SKM-1 treated with dmso at 0.1 percent for 144 hours (cell line): ENCODE measurements at regions not wholly inside any gene's neighbourhood (a gene's known extent, or its start where the extent isn't known, plus 50 kb on each side); places are given as distances from the start of the nearest gene placed in this dataset.
"Not testable (repeated sequence)": the region's sequence is repeated elsewhere in the genome, so short reads cannot be mapped to it uniquely, and the experiment has no call there.

Source experiments
- DNase-seq: peaks from one replicate; lab custom pipeline; 2025; ENCODE audit not compliant: unreplicated experiment; lab: John Stamatoyannopoulos, UW

DNA sequence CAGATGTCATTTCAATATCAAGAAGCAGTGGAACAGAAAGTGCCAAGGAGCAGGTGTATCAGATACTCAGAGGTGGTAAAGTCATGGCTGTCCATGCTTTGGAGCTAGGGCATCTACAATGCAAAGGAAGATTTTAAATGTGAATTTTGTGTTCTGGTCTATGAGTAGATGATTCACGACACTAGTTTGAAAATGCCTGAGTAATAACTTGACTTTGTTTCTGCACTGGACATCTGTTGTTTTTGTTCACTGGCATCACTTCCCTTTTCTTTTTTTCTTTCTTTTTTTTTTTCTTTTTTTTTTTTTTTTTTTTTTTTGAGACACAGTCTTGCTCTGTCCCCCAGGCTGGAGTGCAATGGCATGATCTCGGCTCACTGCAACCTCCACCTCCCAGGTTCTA is 460.7 kb upstream of the PAPPA start:
- DNase-seq = not testable (repeated sequence)

DNA sequence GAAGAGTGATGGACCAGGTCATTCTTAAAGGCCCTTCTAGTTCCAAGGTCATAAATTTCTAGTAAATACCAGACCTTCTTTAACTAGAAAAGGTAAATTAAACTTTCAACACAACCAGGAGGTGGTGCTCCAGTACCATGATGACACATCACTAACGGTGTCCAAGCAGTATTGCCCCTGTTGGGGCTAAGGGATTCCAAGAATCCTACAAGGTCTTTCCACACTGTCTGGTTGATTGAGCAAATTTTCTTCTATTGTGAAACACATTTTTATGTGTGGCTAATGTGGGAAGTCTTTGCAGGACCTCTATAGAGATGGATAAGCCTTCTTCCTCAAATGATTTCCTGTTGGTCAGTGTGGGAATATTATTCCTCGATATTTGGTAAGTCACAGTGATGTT is 459.6 kb upstream of the PAPPA start:
- no peak for DNase-seq

DNA sequence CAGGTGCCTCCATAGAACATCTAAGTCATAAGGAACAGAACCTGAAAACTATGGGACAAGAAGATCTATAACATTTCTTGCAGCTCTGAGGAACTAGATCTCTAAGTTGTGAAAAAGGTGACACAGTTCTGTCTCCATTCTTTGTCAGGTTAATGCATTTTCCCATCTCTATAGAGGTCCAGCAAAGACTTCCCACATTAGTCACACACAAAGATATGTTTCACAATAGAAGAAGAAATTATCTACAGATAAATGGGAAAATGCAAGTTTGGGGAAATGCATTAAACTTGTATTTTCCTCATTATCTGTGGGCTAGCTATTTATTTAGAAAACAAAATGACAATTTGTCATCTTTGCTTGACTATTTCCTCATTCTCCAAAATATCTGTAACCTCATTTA is 458.6 kb upstream of the PAPPA start:
- no peak for DNase-seq

DNA sequence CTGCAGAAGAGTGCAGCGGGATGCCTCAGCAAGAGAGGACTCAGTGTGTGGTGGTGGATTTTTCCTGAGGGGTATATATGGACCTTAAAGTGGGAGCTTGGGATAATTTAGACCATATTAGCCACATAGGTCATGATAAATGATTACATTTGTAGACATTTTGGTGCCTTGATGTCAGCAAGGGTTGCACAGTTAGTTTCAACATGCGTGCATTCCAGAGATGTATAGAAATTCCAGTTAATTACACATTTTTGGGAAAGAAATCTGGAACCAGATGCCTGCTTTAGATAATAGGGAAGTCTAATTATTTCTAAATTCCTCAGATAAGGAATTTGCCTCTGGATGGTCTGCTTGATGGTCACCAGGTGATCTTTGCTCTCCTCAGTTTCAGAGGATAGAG is 440.6 kb upstream of the PAPPA start:
- DNase-seq = no peak

DNA sequence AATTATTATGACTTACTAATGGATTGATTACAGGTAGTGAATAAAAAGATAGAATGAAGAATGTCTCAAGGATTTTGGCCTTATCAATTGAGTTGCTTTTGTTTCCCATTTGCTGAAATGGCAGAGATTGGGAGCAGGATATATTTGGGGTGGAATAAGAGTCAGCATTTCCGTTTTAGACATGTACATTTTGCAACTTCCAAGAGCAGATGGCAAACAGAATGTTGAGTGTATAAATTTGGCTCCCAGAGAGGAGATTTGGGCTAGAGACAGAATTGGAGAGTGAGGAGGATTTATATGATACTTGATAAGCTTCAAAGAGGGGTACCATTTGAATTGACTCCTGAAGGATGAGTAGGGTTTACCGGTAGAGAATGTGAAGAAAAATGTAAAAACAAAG is 437.9 kb upstream of the PAPPA start:
- DNase-seq = no peak

DNA sequence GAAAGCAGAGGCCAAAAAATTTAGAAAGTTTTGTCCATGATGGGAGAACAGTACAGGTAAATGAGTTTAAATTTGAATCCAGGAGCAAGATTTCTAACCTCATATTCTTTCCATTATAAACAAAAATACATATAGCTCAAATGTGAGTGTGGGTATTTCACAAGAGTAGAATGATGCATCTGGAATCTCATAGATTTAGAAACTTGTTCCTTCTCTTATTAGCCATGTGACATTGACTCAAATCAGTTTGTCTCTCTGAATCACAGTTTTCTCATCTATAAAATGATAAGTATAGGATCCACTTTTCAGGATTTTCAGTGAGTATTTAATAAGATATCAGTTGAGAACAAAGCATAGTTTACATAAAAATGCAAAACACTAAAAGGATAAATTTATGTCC is 436.3 kb upstream of the PAPPA start:
- DNase-seq = no peak

DNA sequence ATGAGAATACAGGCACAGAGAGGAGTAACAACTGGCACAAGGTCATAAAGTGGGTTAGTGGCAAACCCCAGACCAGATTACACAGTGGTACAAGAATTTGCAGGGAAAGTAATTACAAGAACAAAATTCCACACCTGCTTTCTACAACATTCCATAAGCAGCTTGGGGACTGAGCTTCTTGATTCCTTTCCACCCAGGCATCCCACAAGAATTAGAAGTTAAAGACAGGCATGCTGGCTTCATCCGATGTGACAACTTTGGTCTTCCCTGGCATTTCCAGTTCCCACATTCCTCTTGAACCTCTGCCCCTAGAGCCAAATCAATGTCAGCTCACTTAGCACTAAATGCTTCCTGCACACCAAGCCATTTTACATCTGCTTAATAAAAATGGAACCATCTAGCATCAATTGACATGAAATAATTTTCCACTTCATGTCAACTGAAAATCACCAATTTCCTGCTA is 435.8 kb upstream of the PAPPA start:
- no peak for DNase-seq

DNA sequence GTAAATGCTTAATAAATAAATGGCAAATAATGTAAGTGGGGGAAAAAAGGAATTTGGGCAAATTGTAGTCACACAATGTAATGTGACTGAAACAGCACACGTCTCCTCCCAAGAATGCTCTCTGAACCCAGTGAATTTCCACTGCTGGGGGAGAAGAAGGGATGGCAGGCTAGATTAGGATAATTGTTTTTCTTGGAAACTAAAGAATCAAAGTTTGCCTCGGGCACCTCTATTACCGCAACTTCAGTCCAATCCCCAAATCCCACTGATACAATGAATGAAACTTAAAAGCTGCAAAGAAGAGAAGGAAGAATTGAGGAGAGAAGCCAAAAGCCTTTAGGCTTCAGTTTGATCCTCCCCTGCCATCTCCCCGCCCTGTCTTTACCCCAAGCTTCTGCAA is 423.2 kb upstream of the PAPPA start:
- no peak for DNase-seq

DNA sequence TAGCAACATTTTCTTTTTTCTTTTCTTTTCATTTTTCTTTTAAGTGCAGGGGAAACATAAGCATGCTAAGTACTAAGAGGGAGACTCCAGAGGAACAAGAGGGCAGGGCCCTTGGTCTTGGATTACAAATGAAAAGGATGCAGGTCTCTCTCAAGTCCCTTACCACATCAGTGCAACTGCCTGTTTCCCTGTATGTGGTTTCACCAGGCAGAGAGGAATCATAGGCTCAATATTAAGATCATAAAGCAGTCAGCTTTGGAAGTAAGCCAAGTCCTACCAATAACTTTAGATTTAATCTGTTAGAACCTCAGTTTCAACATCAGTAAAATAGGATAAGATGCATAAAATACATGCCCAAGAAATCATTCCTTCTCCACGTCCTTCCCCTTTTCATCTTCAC is 422.7 kb upstream of the PAPPA start:
- DNase-seq = no peak

DNA sequence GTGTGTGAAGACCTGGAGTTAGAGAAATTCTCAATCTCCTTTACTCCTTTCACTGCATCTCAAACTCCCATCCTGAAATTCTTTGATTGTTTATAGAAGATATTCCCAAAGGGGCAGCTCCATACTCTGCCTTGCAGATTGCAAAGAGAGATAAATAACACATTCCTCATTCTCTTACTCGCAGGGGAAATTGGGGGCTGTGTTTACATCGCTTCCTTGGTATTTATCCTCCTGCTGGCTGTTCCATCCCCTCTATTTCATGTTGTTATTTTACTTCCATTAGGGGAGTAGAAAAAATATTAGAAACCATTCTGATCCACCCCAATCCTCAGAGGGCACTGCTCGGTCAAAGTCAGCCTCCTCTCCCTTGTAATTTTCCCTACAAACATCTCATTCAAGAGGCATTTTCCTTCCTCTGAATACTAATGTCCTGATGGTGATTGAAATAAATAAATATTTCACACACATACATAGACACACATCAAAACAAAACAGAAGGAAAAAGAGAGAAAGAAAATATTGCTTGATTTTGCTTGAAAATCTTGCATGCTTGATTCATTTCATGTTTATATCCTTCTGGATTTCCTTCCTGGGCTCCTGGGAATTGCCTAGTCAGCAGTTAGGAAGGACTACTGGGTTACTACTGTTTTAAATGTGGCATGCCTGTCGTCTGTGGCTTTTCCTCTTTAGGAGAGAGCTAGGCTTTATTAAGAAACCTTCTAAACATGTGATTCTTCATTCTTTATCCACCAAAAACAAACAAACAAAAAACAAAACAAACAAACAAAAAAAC is 420.1 kb upstream of the PAPPA start:
- DNase-seq = no peak

DNA sequence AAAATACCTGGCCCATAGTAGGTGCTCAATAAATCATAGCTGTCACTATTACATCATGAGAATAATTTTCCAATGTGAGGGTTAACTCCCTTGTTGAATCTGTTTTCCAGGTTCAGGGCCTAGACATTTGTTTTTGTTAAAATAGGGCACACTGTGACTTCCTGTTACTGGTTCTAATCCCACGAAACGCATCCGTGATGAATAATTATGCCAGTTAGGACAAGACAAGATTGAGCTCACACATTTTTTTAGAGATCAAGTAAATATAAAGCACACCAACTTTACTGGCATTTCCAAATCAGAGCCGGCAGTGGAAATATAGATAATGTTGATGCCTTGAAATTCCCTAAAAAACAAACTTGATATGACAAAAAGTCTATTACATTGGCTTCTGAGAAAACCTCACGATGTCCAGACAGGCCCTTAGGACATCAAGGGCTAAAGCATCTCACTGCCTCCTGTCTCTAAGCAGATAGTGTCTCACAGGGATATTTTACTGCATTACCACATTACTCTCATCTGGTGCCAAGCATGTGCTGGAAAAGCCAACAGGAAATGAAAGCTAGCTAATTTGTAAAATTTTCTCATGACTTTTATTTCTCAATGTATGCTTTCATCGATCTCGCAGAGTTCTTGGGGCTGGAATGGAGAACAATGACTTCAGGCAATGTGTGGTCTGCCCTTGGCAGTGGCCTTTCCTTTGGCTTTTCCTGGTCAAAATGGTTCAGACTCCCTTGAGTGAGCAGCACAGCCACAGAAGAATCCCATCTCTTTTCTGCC is 414.3 kb upstream of the PAPPA start:
- DNase-seq = no peak

DNA sequence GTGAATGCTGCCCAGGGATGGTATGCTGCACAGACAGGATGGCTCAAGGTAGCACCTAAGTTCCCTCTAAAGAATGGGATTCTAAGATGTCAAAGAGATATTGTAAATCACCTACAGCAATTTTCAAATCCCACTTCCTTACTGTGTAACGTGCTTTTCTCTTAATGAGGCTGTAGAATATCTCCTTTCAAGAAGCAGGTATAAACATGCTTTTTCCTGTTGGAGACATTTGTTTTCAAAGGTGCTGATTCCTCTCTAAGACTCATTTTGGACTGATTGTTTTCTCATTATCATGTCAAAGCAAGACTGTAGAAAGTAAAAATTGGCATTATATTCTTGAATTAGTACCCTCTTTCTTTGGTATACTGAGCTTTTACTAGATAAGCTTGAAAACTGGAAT is 412.6 kb upstream of the PAPPA start:
- DNase-seq = no peak

DNA sequence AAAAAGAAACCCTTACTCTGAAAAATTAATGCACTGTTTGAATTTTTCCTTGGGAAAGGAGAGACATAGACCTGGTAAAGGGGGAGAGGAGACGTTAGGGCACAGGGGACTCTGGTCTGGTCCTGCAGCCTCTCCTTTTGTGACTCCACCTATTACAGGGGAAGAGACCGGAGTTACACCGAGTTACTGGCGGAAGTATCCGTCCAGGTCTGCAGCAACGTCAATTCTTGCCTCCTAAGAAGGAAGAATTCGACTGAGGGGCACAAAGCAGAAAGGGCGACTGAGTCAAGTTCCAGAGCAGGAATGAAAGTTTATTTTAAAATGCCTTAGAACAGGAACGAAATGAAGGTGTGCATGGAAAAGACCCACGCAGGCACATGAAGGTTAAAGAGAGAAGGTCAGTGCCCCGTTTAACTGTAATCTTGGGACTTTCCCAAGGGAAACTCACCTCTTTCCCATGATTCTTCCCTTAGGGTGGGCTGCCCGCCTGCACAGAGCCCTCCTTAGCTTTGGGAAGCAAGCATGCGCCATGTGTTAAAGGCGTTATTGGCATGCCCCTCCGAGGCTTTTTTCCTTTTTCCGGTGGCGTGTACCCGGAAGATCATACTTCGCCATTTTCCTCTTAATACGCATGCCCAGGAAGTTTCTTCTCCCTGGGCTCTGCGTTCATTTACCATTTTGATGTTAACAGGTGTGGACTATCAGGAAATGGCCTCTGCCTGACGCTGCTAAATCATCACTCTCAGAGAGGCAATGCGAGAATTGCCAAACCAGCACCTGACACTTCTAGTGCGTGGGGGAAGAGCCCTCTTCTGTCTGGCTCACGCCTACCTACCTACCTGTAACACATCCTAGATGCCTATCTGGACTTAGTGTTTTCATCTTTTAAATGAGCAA is 409.6 kb upstream of the PAPPA start:
- no peak for DNase-seq

DNA sequence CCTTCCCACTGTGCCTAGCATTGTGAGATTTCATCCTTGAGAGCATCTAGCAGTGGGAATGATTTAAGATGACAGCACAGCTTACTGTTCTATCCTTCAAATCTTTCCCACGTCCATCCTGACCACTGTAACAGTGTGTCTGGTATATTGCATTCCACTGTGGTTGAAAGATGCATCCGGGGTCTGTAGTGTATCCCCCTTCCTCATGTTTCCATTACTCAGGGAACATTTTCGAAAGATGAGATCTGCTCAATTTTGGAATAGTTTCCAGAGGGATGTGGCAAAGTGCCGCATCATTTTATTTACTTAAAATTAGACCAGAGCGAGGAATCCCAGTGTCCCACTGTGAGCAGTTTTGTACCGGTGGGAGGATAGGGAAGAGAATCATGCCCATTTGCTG is 407.1 kb upstream of the PAPPA start:
- DNase-seq = no peak

DNA sequence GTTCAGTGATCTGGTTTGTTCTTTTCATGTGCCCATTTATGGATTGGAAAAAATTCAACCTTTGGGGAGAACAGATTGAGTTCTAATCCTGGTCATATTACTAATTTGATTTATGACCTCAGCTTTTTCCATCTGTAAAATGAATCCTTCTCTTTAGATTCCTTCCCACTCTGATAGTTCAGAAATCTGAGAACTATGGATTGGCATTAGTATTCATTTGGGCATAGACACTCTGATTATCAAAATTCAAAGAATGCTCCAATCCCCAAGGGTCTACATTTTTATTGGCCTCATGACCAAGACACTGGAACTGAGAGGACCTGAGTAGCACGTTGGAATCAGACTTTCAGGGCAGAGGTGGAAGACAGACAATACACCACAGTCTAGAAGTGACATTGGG is 405.9 kb upstream of the PAPPA start:
- DNase-seq = no peak

DNA sequence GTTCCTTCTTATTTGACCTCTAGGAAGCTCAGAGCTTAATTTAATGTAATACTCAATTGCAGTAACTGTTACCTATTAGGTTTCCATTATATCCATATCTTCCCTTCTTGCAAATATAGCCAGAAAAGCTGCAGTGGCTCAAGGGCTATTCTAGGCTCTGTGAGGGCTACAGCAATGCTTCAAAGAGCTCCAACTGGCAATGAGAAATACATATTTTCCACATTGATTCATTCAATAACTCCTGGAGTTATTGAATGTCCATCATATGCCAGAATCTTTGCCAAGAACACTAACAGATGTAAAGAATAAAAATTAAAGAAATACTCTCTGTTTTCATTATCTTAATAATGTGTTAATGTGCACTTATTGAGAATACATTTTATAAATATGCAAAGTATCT is 396.9 kb upstream of the PAPPA start:
- no peak for DNase-seq

DNA sequence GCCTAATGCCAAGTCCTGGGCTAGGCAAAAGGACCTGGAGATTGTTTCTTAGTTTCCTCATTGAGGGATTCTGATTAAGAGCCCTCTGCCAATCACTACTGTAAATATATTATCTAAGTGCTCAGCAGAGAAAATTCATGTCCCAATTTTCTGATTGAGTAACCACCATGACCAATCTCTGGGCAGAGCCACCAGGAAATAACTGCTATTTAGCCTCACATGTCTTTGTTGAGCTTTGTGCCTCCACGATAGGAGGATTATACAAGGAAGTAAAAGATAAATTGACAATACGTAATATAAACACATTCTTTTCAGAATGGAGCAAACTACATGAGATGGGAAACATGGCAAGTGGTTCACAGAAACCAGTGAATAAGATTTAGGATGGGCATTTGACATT is 396.1 kb upstream of the PAPPA start:
- no peak for DNase-seq

DNA sequence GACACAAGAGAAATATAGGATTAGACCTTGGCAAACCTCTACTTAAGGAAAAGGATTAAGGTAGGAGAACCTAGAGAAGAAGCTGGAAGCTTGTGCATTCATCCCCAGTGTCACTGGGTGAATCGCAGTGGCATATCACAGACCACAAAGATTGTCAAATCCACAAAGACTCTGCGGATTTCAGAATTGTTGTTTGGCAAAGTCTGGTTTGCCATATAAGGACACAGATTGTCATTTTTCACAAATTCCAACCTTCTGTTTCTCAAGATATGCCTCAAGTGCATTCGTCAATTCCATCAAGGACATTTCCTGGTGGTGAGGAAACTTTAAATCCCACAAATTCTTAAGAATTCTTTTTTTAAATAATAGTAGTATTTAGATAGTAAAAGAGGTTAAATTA is 395.1 kb upstream of the PAPPA start:
- no peak for DNase-seq

DNA sequence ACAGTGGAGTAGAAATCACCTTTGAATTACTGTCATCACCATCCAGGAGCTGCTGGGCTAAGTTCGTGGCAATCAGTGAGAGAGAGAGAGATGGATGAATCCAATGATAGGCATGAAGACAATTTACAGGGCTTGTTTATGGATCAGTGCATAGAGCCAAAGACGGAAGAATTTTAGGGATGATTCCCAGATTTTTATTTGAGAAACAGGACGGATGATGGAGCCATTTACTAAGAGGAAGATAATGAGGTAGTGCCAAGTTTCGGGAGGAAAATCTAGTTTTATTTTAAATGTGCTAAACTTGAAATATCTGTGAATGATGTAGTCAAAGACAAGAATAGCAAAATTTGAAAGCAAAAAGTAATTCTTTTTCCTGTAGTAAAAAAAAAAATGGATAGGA is 394.2 kb upstream of the PAPPA start:
- no peak for DNase-seq

DNA sequence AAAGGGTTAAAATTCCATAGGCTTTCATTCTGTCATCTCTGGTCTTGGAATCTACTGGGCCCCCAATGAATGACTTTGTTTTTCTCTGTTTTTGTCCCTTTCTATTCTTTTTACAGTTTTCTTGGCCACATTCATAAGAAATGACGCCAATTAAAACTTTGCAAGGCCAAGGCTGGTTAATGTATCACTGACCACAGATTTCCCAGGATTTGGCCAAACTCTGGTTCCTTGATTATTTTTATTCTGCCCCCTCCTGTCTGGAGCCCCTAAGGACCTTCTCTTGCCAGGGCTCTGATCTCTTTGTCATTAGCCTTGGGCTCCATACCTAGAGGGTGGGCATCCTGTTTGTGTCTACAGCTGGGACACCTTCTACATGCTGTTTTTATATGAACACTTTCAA is 388.9 kb upstream of the PAPPA start:
- DNase-seq = no peak

DNA sequence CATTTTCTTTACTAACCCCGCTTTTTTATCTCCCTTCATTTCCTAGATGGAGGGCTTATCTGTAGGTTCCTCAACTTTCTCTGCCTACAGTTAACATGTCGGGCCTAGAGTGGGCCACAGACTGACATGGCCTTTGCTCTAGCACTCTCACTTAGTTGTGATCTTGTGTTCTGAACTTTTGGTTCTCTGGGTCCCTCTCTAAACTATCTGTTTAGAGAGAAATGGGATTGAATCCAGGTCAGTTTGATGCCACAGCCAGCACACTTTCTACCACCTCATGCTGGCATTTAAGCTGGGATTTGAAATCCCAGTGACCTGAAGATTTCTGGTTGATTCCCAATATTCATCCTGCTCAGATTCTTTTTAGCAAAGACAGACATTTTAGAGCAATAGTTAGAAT is 388.5 kb upstream of the PAPPA start:
- DNase-seq = no peak
